SK-N-SH treated with all-trans-retinoic acid at 6 μM for 48 hours (cell line): ENCODE measurements at regions not wholly inside any gene's neighbourhood (a gene's known extent, or its start where the extent isn't known, plus 50 kb on each side); places are given as distances from the start of the nearest gene placed in this dataset.

Source experiments
- ATAC-seq: fragments of 200-7000 bp; cut with Tn5 transposase; 3 replicates; pipeline ENCODE4 v1.9.1; 2020; ENCODE audit warnings: mild to moderate bottlenecking, moderate library complexity
- ARNTL ChIP-seq: fragments of 450-650 bp; formaldehyde crosslinking; IDR thresholded peaks from 2 replicates; pipeline ENCODE4 v1.5.0; 2020; ENCODE audit warnings: low read depth, mild to moderate bottlenecking, moderate library complexity, borderline replicate concordance
- BACH2 ChIP-seq: fragments of 250-450 bp; sonication (Bioruptor Pico); IDR thresholded peaks from 2 replicates; pipeline ENCODE4 v1.9.0; 2021; ENCODE audit warnings: mild to moderate bottlenecking, borderline replicate concordance
- CSDC2 ChIP-seq: fragments of 250-450 bp; sonication (Bioruptor Pico); IDR thresholded peaks from 2 replicates; pipeline ENCODE4 v1.5.0; 2020; ENCODE audit warnings: mild to moderate bottlenecking, moderate library complexity
- ESRRG ChIP-seq: fragments of 250-450 bp; sonication (Bioruptor Pico); IDR thresholded peaks from 2 replicates; pipeline ENCODE4 v1.6.1; 2021; ENCODE audit warnings: mild to moderate bottlenecking
- GLIS3 ChIP-seq: fragments of 250-450 bp; sonication (Bioruptor Pico); IDR thresholded peaks from 2 replicates; pipeline ENCODE4 v1.5.0; 2020; ENCODE audit warnings: mild to moderate bottlenecking, moderate library complexity
- ISL1 ChIP-seq: fragments of 250-450 bp; sonication (Bioruptor Pico); IDR thresholded peaks from 2 replicates; pipeline ENCODE4 v2.1.2; 2022; ENCODE audit warnings: mild to moderate bottlenecking, moderate library complexity
- OSR1 ChIP-seq: fragments of 250-450 bp; sonication (Bioruptor Pico); IDR thresholded peaks from 2 replicates; pipeline ENCODE4 v1.8.0; 2022; ENCODE audit warnings: moderate library complexity, mild to moderate bottlenecking, inconsistent platforms
- PPARA ChIP-seq: fragments of 250-450 bp; sonication (Bioruptor Pico); IDR thresholded peaks from 2 replicates; pipeline ENCODE4 v1.5.0; 2020; ENCODE audit warnings: mild to moderate bottlenecking, borderline replicate concordance
- RARB ChIP-seq: fragments of 250-450 bp; sonication (Bioruptor Pico); IDR thresholded peaks from 2 replicates; pipeline ENCODE4 v1.8.0; 2021; ENCODE audit warnings: mild to moderate bottlenecking, moderate library complexity
- SNAI2 ChIP-seq: fragments of 250-450 bp; sonication (Bioruptor Pico); IDR thresholded peaks from 2 replicates; pipeline ENCODE4 v1.5.0; 2020; ENCODE audit warnings: mild to moderate bottlenecking, moderate library complexity
- TCF4 ChIP-seq: fragments of 250-450 bp; sonication (Bioruptor Pico); IDR thresholded peaks from 2 replicates; pipeline ENCODE4 v1.8.0; 2021; ENCODE audit warnings: mild to moderate bottlenecking, moderate library complexity, borderline replicate concordance
- TOX ChIP-seq: fragments of 250-450 bp; sonication (Bioruptor Pico); IDR thresholded peaks from 2 replicates; pipeline ENCODE4 v1.8.0; 2021; ENCODE audit warnings: mild to moderate bottlenecking, moderate library complexity, borderline replicate concordance
- ZC3H10 ChIP-seq: fragments of 250-450 bp; sonication (Bioruptor Pico); IDR thresholded peaks from 2 replicates; pipeline ENCODE4 v1.5.1; 2021; ENCODE audit warnings: mild to moderate bottlenecking, moderate library complexity
- ZFP3 ChIP-seq: fragments of 250-450 bp; sonication (Bioruptor Pico); IDR thresholded peaks from 2 replicates; pipeline ENCODE4 v1.5.0; 2020; ENCODE audit warnings: mild to moderate bottlenecking, moderate library complexity
- ZFP30 ChIP-seq: fragments of 450-650 bp; formaldehyde crosslinking; IDR thresholded peaks from 2 replicates; pipeline ENCODE4 v1.5.0; 2022; ENCODE audit warnings: mild to moderate bottlenecking, moderate library complexity
- ZNF565 ChIP-seq: fragments of 450-650 bp; formaldehyde crosslinking; conservative IDR thresholded peaks from 2 replicates; pipeline ENCODE4 v1.5.0; 2020; ENCODE audit warnings: low read depth, mild to moderate bottlenecking, moderate library complexity
- ZNF70 ChIP-seq: fragments of 450-650 bp; formaldehyde crosslinking; IDR thresholded peaks from 2 replicates; pipeline ENCODE4 v1.5.0; 2020; ENCODE audit warnings: mild to moderate bottlenecking, moderate library complexity
- ZNF8 ChIP-seq: fragments of 450-650 bp; formaldehyde crosslinking; IDR thresholded peaks from 2 replicates; pipeline ENCODE4 v1.5.0; 2020; ENCODE audit warnings: mild to moderate bottlenecking, moderate library complexity
- TF ChIP-seq, protein P1 (sequence below): fragments of 250-450 bp; sonication (Bioruptor Pico); IDR thresholded peaks from 2 replicates; pipeline ENCODE4 v1.5.0; 2020; ENCODE audit warnings: mild to moderate bottlenecking, moderate library complexity
- TF ChIP-seq, protein P2 (sequence below): fragments of 250-450 bp; sonication (Bioruptor Pico); IDR thresholded peaks from 2 replicates; pipeline ENCODE4 v1.8.0; 2020; ENCODE audit warnings: mild to moderate bottlenecking, moderate library complexity, borderline replicate concordance
- TF ChIP-seq, protein P3 (sequence below): fragments of 250-450 bp; sonication (Bioruptor Pico); IDR thresholded peaks from 2 replicates; pipeline ENCODE4 v1.5.1; 2021; ENCODE audit warnings: mild to moderate bottlenecking, moderate library complexity
- TF ChIP-seq, protein P4 (sequence below): fragments of 250-450 bp; sonication (Bioruptor Pico); IDR thresholded peaks from 2 replicates; pipeline ENCODE4 v1.5.1; 2020; ENCODE audit warnings: low read depth, mild to moderate bottlenecking, moderate library complexity
- TF ChIP-seq, protein P5 (sequence below): fragments of 250-450 bp; sonication (Bioruptor Pico); IDR thresholded peaks from 2 replicates; pipeline ENCODE4 v1.8.0; 2021; ENCODE audit warnings: low read depth, mild to moderate bottlenecking, moderate library complexity, borderline replicate concordance

DNA sequence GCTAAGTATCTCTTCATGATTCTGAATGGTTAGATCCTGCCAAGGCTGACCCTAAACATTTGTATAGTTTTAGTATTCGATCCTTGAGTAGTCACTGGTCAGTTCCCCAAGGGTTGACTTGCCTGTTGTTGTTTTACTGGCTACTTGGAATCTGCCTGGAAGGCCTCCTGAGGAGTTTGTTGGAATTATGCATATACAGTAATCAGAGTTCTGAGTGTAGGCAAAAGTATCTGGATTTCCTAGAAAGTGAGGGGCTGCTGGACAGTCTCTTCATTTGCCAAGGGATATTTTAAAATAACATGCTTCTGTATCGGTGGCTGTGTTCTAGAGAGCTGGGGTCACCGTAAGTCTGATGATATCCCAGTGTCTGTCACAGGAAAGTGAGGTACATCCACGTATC is 333.2 kb upstream of the C2CD4B start:
- TF ChIP-seq TCF4 (CRISPR knock-in tag) (no peak), GLIS3 (CRISPR knock-in tag) (no peak), OSR1 (no peak), ZC3H10 (no peak), ZFP3 (no peak), ZFP30 (CRISPR knock-in tag) (no peak)
- TF ChIP-seq, protein P1, sequence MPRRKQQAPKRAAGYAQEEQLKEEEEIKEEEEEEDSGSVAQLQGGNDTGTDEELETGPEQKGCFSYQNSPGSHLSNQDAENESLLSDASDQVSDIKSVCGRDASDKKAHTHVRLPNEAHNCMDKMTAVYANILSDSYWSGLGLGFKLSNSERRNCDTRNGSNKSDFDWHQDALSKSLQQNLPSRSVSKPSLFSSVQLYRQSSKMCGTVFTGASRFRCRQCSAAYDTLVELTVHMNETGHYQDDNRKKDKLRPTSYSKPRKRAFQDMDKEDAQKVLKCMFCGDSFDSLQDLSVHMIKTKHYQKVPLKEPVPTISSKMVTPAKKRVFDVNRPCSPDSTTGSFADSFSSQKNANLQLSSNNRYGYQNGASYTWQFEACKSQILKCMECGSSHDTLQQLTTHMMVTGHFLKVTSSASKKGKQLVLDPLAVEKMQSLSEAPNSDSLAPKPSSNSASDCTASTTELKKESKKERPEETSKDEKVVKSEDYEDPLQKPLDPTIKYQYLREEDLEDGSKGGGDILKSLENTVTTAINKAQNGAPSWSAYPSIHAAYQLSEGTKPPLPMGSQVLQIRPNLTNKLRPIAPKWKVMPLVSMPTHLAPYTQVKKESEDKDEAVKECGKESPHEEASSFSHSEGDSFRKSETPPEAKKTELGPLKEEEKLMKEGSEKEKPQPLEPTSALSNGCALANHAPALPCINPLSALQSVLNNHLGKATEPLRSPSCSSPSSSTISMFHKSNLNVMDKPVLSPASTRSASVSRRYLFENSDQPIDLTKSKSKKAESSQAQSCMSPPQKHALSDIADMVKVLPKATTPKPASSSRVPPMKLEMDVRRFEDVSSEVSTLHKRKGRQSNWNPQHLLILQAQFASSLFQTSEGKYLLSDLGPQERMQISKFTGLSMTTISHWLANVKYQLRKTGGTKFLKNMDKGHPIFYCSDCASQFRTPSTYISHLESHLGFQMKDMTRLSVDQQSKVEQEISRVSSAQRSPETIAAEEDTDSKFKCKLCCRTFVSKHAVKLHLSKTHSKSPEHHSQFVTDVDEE = no peak
- TF ChIP-seq, all 23 proteins: peak for 0
- no peak for ATAC-seq

DNA sequence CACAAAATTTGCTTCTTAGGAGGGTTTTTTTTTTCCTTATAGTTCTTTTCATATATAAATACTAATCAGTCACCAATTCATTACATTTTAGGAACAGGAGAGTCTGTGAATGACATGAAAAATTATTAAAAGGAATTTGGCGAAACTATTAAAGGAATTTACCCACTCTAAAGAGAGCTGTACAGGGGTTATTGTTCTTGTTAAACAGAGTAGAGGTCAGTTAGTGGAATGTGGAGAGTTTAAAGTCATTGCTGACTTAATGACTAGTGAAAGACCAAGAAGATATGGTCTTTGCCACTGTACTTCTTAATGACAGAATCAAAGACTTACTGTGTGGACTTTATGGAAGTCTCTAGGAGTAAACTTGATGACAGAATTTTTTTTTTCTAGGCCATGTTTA is 333.6 kb upstream of the C2CD4B start:
- TF ChIP-seq, protein P2, sequence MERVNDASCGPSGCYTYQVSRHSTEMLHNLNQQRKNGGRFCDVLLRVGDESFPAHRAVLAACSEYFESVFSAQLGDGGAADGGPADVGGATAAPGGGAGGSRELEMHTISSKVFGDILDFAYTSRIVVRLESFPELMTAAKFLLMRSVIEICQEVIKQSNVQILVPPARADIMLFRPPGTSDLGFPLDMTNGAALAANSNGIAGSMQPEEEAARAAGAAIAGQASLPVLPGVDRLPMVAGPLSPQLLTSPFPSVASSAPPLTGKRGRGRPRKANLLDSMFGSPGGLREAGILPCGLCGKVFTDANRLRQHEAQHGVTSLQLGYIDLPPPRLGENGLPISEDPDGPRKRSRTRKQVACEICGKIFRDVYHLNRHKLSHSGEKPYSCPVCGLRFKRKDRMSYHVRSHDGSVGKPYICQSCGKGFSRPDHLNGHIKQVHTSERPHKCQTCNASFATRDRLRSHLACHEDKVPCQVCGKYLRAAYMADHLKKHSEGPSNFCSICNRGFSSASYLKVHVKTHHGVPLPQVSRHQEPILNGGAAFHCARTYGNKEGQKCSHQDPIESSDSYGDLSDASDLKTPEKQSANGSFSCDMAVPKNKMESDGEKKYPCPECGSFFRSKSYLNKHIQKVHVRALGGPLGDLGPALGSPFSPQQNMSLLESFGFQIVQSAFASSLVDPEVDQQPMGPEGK = no peak
- no peak for TF ChIP-seq ISL1
- TF ChIP-seq TOX (CRISPR knock-in tag) = no peak
- TF ChIP-seq ZFP3 = no peak
- no peak for TF ChIP-seq ARNTL (CRISPR knock-in tag)
- TF ChIP-seq RARB (CRISPR knock-in tag) = no peak
- TF ChIP-seq, protein P3, sequence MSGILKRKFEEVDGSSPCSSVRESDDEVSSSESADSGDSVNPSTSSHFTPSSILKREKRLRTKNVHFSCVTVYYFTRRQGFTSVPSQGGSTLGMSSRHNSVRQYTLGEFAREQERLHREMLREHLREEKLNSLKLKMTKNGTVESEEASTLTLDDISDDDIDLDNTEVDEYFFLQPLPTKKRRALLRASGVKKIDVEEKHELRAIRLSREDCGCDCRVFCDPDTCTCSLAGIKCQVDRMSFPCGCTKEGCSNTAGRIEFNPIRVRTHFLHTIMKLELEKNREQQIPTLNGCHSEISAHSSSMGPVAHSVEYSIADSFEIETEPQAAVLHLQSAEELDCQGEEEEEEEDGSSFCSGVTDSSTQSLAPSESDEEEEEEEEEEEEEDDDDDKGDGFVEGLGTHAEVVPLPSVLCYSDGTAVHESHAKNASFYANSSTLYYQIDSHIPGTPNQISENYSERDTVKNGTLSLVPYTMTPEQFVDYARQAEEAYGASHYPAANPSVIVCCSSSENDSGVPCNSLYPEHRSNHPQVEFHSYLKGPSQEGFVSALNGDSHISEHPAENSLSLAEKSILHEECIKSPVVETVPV (CRISPR knock-in tag) = no peak
- TF ChIP-seq PPARA (CRISPR knock-in tag) = no peak
- TF ChIP-seq, protein P1 = no peak
- TF ChIP-seq ZNF8 (CRISPR knock-in tag) = no peak
- TF ChIP-seq, all 23 proteins: peak for 0
- peak; percentile 28; the same call in 1 of the 3 replicates for ATAC-seq

DNA sequence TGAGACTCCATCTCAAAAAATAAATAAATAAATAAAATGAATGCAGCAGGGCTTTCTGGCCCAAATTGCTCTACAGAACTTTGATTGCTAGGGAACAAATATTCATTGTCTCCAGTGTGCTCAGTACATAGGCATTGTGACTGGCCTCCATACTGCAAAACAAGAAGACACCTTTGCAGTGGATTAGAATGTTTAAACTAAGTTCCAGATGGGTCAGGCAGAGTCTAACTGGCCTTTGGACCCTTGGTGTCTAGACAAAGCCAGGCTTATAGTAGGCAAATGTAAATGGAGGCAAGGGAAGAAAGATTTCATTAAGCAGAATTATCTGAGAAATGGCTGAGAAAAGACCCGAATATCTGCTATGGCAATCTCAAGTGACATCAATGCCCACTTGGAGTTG is 335.2 kb upstream of the C2CD4B start:
- ATAC-seq = no peak
- TF ChIP-seq, protein P2 = no peak
- no peak for TF ChIP-seq ZNF565 (CRISPR knock-in tag)
- no peak for TF ChIP-seq BACH2 (CRISPR knock-in tag)
- no peak for TF ChIP-seq SNAI2
- TF ChIP-seq ESRRG (CRISPR knock-in tag) = no peak
- TF ChIP-seq TCF4 (CRISPR knock-in tag) = no peak
- TF ChIP-seq ZFP3 = no peak
- no peak for TF ChIP-seq ZFP30 (CRISPR knock-in tag)
- TF ChIP-seq ZNF8 (CRISPR knock-in tag) = no peak
- no peak for TF ChIP-seq RARB (CRISPR knock-in tag)
- TF ChIP-seq, protein P3 (CRISPR knock-in tag) = no peak
- TF ChIP-seq GLIS3 (CRISPR knock-in tag) = no peak
- TF ChIP-seq ZC3H10 = no peak
- TF ChIP-seq PPARA (CRISPR knock-in tag) = no peak
- TF ChIP-seq, protein P4, sequence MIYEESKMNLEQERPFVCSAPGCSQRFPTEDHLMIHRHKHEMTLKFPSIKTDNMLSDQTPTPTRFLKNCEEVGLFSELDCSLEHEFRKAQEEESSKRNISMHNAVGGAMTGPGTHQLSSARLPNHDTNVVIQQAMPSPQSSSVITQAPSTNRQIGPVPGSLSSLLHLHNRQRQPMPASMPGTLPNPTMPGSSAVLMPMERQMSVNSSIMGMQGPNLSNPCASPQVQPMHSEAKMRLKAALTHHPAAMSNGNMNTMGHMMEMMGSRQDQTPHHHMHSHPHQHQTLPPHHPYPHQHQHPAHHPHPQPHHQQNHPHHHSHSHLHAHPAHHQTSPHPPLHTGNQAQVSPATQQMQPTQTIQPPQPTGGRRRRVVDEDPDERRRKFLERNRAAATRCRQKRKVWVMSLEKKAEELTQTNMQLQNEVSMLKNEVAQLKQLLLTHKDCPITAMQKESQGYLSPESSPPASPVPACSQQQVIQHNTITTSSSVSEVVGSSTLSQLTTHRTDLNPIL = no peak
- no peak for TF ChIP-seq ZNF70 (CRISPR knock-in tag)
- TF ChIP-seq CSDC2 = no peak
- no peak for TF ChIP-seq ISL1
- TF ChIP-seq, protein P5, sequence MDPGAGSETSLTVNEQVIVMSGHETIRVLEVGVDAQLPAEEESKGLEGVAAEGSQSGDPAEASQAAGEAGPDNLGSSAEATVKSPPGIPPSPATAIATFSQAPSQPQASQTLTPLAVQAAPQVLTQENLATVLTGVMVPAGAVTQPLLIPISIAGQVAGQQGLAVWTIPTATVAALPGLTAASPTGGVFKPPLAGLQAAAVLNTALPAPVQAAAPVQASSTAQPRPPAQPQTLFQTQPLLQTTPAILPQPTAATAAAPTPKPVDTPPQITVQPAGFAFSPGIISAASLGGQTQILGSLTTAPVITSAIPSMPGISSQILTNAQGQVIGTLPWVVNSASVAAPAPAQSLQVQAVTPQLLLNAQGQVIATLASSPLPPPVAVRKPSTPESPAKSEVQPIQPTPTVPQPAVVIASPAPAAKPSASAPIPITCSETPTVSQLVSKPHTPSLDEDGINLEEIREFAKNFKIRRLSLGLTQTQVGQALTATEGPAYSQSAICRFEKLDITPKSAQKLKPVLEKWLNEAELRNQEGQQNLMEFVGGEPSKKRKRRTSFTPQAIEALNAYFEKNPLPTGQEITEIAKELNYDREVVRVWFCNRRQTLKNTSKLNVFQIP (CRISPR knock-in tag) = no peak
